ENCODE measurements at regions not wholly inside any gene's neighbourhood (a gene's known extent, or its start where the extent isn't known, plus 50 kb on each side); places are given as distances from the start of the nearest gene placed in this dataset.

DNA sequence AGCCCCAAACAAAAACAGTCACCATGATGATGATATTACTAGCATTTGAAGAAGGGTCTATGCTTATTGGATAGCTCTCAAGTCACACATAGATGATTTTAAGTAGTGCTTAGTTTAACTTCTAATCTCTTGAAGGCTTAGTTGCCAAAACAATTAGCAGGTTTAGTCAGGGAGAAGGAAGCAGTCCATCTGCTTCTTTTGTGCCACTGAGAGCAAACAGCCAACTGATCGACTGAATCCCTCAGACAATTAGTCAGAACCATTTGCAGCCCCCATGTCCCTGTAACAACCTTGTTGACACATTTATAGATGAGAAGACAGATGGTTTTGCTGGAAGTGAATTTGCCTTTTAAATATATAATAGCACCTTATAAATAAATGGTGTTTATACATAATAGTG, 585.1 kb upstream of the SUCLG2 start:
- TF ChIP-seq, protein P1, sequence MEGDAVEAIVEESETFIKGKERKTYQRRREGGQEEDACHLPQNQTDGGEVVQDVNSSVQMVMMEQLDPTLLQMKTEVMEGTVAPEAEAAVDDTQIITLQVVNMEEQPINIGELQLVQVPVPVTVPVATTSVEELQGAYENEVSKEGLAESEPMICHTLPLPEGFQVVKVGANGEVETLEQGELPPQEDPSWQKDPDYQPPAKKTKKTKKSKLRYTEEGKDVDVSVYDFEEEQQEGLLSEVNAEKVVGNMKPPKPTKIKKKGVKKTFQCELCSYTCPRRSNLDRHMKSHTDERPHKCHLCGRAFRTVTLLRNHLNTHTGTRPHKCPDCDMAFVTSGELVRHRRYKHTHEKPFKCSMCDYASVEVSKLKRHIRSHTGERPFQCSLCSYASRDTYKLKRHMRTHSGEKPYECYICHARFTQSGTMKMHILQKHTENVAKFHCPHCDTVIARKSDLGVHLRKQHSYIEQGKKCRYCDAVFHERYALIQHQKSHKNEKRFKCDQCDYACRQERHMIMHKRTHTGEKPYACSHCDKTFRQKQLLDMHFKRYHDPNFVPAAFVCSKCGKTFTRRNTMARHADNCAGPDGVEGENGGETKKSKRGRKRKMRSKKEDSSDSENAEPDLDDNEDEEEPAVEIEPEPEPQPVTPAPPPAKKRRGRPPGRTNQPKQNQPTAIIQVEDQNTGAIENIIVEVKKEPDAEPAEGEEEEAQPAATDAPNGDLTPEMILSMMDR (IDR thresholded peaks at IDR 0.05), result no peak
- TF ChIP-seq POLR2A (IDR thresholded peaks at IDR 0.05), result no peak
